ENCODE measurements at regions not wholly inside any gene's neighbourhood (a gene's known extent, or its start where the extent isn't known, plus 50 kb on each side); places are given as distances from the start of the nearest gene placed in this dataset.

- H3K27me3 ChIP-seq (ENCODE audit: control insufficient read depth in 2 of 2, insufficient read depth in 2 of 2, low read length in 2 of 2): no peaks in the 10 kb centered on the region
- intact Hi-C loops (cut with micrococcal nuclease): no loop called here
- no peak overlapping the region for H3K9ac ChIP-seq (ENCODE audit: insufficient read depth in 1 of 2, low read depth in 2 of 2, low read length in 2 of 2)
- no peak overlapping the region for H3K4me3 ChIP-seq
- H3K4me2 ChIP-seq (ENCODE audit: insufficient read depth, low read length): no peak overlapping the region
- DNase-seq (ENCODE audit: extremely low read depth in 1 of 4, low spot score in 3 of 4): no peak
- POLR2A ChIA-PET: no interaction called here
- no peaks in the 10 kb centered on the region for H3K4me1 ChIP-seq (replicated peaks in 1 of 2; ENCODE audit: control insufficient read depth in 2 of 2, insufficient read depth in 2 of 2, low read length in 2 of 2)
- H2AFZ ChIP-seq (ENCODE audit: low read depth, low read length): no peak overlapping the region
- H3K27ac ChIP-seq (ENCODE audit: extremely low read depth, low read depth, low read length): no peak overlapping the region
- TF ChIP-seq SMARCB1 (IDR thresholded peaks at IDR 0.05; ENCODE audit: insufficient read length, low read depth): no peak
- no peak for TF ChIP-seq NCOA4 (IDR thresholded peaks at IDR 0.05; ENCODE audit: partially characterized antibody)
- TF ChIP-seq, protein P1, sequence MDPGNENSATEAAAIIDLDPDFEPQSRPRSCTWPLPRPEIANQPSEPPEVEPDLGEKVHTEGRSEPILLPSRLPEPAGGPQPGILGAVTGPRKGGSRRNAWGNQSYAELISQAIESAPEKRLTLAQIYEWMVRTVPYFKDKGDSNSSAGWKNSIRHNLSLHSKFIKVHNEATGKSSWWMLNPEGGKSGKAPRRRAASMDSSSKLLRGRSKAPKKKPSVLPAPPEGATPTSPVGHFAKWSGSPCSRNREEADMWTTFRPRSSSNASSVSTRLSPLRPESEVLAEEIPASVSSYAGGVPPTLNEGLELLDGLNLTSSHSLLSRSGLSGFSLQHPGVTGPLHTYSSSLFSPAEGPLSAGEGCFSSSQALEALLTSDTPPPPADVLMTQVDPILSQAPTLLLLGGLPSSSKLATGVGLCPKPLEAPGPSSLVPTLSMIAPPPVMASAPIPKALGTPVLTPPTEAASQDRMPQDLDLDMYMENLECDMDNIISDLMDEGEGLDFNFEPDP (CRISPR knock-in tag; IDR thresholded peaks at IDR 0.05): no peak
- TF ChIP-seq GTF2E2 (tag; IDR thresholded peaks at IDR 0.05): no peak
- no peak for ATAC-seq
- BruUV-seq (replicated peaks): no TSS peak
- no peaks in the 10 kb centered on the region for H3K79me2 ChIP-seq (ENCODE audit: control insufficient read depth, insufficient read depth, low read length)
- H3K9me3 ChIP-seq (replicated peaks; ENCODE audit: control insufficient read depth, insufficient read depth, low read depth, low read length): no peaks in the 10 kb centered on the region
- CTCF ChIA-PET (ENCODE audit: low intra/inter-chr PET ratio): no interaction called here
- in situ Hi-C loops (cut with MboI): no loop called here
- no peaks in the 10 kb centered on the region for H3K9me1 ChIP-seq (ENCODE audit: control insufficient read depth, insufficient read depth, low read length)
- no peaks in the 10 kb centered on the region for H3K36me3 ChIP-seq (ENCODE audit: control insufficient read depth, insufficient read depth, low read length)
- 0% methylated on average over 6 of the region's 6 CpGs for WGBS (ENCODE audit: insufficient coverage, low coverage, missing lambda C conversion rate)
- FAIRE-seq: no peak
- H4K20me1 ChIP-seq (replicated peaks; ENCODE audit: control insufficient read depth, insufficient read depth, low read length): no peaks in the 10 kb centered on the region
These were observed 67.7 kb upstream of the ZXDA start for GRCh38 chrX:57977992-57978391.

GRCh38 chrX:57964975-57965374, 54.7 kb upstream of the ZXDA start:
- ATAC-seq (no peak), DNase-seq (ENCODE audit: extremely low read depth in 1 of 4, low spot score in 3 of 4) (no peak), FAIRE-seq (no peak)
- Histone ChIP-seq H3K27ac (ENCODE audit: extremely low read depth, low read depth, low read length) (no peak overlapping the region), H3K27me3 (ENCODE audit: control insufficient read depth in 2 of 2, insufficient read depth in 2 of 2, low read length in 2 of 2) (no peaks in the 10 kb centered on the region), H4K20me1 (replicated peaks; ENCODE audit: control insufficient read depth, insufficient read depth, low read length) (no peaks in the 10 kb centered on the region), H3K4me2 (ENCODE audit: insufficient read depth, low read length) (no peak overlapping the region), H3K36me3 (ENCODE audit: control insufficient read depth, insufficient read depth, low read length) (no peaks in the 10 kb centered on the region), H3K4me1 (replicated peaks in 1 of 2; ENCODE audit: control insufficient read depth in 2 of 2, insufficient read depth in 2 of 2, low read length in 2 of 2) (no peaks in the 10 kb centered on the region), H3K9ac (ENCODE audit: insufficient read depth in 1 of 2, low read depth in 2 of 2, low read length in 2 of 2) (no peak overlapping the region), H3K79me2 (ENCODE audit: control insufficient read depth, insufficient read depth, low read length) (no peaks in the 10 kb centered on the region), H3K9me3 (replicated peaks; ENCODE audit: control insufficient read depth, insufficient read depth, low read depth, low read length) (no peaks in the 10 kb centered on the region), H3K4me3 (no peak overlapping the region), H2AFZ (ENCODE audit: low read depth, low read length) (no peak overlapping the region), H3K9me1 (ENCODE audit: control insufficient read depth, insufficient read depth, low read length) (no peaks in the 10 kb centered on the region)
- CTCF ChIA-PET (ENCODE audit: low intra/inter-chr PET ratio): no interaction called here
- BruUV-seq (replicated peaks): no TSS peak
- intact Hi-C loops (cut with micrococcal nuclease): no loop called here
- 0% methylated on average over 1 of the region's 1 CpG for WGBS (ENCODE audit: insufficient coverage, low coverage, missing lambda C conversion rate)
- POLR2A ChIA-PET: no interaction called here
- in situ Hi-C loops (cut with MboI): no loop called here
- TF ChIP-seq RAD21 (CRISPR knock-in tag; conservative IDR thresholded peaks at IDR 0.05 in 1 of 2, IDR thresholded peaks at IDR 0.05 in 1 of 2) (no peak), ARID1B (IDR thresholded peaks at IDR 0.05) (no peak), SMARCC2 (IDR thresholded peaks at IDR 0.05; ENCODE audit: low read depth) (no peak), BACH1 (tag; IDR thresholded peaks at IDR 0.05) (no peak), SMC3 (conservative IDR thresholded peaks at IDR 0.05; ENCODE audit: insufficient read depth, low read depth, low read length) (no peak), FOSL1 (tag; conservative IDR thresholded peaks at IDR 0.05) (no peak), ZNF644 (tag; IDR thresholded peaks at IDR 0.05; ENCODE audit: low read depth) (no peak), TCF7 (IDR thresholded peaks at IDR 0.05; ENCODE audit: borderline replicate concordance) (no peak), CBX2 (IDR thresholded peaks at IDR 0.05; ENCODE audit: insufficient read depth, low read length, poor library complexity, severe bottlenecking) (no peak)
- TF ChIP-seq, protein P2, sequence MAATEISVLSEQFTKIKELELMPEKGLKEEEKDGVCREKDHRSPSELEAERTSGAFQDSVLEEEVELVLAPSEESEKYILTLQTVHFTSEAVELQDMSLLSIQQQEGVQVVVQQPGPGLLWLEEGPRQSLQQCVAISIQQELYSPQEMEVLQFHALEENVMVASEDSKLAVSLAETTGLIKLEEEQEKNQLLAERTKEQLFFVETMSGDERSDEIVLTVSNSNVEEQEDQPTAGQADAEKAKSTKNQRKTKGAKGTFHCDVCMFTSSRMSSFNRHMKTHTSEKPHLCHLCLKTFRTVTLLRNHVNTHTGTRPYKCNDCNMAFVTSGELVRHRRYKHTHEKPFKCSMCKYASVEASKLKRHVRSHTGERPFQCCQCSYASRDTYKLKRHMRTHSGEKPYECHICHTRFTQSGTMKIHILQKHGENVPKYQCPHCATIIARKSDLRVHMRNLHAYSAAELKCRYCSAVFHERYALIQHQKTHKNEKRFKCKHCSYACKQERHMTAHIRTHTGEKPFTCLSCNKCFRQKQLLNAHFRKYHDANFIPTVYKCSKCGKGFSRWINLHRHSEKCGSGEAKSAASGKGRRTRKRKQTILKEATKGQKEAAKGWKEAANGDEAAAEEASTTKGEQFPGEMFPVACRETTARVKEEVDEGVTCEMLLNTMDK (IDR thresholded peaks at IDR 0.05; ENCODE audit: borderline replicate concordance, insufficient read depth, low read depth, low read length, poor library complexity, severe bottlenecking): no peak
